ENCODE measurements at regions not wholly inside any gene's neighbourhood (a gene's known extent, or its start where the extent isn't known, plus 50 kb on each side); places are given as distances from the start of the nearest gene placed in this dataset.

DNA sequence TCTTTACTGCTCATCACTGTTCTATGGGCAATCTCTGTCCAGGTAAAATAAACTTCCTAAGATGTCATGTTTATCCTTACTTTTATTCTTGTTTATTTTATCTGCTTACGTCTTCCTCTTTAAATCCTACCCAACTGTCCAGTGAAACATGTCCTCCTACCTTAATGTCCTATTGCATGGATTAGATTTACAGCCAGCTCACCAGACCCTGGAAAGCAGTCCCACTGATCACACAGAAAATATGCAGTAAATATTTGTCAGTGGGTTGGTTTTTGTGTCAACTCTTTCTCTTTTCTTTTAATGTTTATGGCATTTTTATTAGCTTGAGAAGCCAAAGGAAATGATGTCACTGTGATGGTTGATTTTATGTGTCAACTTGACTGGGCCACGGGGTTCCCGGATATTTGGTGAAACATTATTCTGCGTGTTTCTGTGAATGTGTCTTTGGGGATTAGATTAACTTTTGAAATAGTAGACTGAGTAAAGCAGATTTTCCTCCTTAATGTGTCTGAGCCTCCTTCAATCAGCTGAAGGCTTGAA lies 258.3 kb downstream of the SRGAP2C start:
- H2AFZ ChIP-seq (ENCODE audit: low read length): no peak overlapping the region
- no peak overlapping the region for H3K4me2 ChIP-seq (ENCODE audit: extremely low read depth, insufficient read depth, low read length)
- TF ChIP-seq, protein P1, sequence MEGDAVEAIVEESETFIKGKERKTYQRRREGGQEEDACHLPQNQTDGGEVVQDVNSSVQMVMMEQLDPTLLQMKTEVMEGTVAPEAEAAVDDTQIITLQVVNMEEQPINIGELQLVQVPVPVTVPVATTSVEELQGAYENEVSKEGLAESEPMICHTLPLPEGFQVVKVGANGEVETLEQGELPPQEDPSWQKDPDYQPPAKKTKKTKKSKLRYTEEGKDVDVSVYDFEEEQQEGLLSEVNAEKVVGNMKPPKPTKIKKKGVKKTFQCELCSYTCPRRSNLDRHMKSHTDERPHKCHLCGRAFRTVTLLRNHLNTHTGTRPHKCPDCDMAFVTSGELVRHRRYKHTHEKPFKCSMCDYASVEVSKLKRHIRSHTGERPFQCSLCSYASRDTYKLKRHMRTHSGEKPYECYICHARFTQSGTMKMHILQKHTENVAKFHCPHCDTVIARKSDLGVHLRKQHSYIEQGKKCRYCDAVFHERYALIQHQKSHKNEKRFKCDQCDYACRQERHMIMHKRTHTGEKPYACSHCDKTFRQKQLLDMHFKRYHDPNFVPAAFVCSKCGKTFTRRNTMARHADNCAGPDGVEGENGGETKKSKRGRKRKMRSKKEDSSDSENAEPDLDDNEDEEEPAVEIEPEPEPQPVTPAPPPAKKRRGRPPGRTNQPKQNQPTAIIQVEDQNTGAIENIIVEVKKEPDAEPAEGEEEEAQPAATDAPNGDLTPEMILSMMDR (conservative IDR thresholded peaks at IDR 0.05 in 1 of 2, IDR thresholded peaks at IDR 0.05 in 1 of 2; ENCODE audit: low read depth in 1 of 2, low read length in 2 of 2): no peak
- no peak for TF ChIP-seq EZH2 (IDR thresholded peaks at IDR 0.05; ENCODE audit: low read length, missing control alignments)
- no peaks in the 10 kb centered on the region for H3K4me1 ChIP-seq (ENCODE audit: control insufficient read depth, extremely low read depth, insufficient read depth, low read length)
- H3K9me3 ChIP-seq (ENCODE audit: control insufficient read depth, insufficient read depth, low read depth, low read length): no peaks in the 10 kb centered on the region
- H3K79me2 ChIP-seq (ENCODE audit: control insufficient read depth, insufficient read depth, low read length): no peaks in the 10 kb centered on the region
- DNase-seq (ENCODE audit: low read depth in 2 of 2): peak; percentile 1 to 5
- H3K27ac ChIP-seq (ENCODE audit: insufficient read depth, low read length): no peak overlapping the region
- no peaks in the 10 kb centered on the region for H4K20me1 ChIP-seq (ENCODE audit: control insufficient read depth, extremely low read depth, insufficient read depth, low read length)
- H3K9ac ChIP-seq (ENCODE audit: insufficient read depth, low read length): no peak overlapping the region
- no peak overlapping the region for H3K4me3 ChIP-seq (replicated peaks in 1 of 4; ENCODE audit: control extremely low read depth in 1 of 4, insufficient read depth in 1 of 4, low read depth in 3 of 4, low read length in 4 of 4)
- H3K27me3 ChIP-seq (ENCODE audit: control insufficient read depth, insufficient read depth, low read length): no peaks in the 10 kb centered on the region
- no peaks in the 10 kb centered on the region for H3K36me3 ChIP-seq (ENCODE audit: control insufficient read depth, insufficient read depth, low read length)

DNA sequence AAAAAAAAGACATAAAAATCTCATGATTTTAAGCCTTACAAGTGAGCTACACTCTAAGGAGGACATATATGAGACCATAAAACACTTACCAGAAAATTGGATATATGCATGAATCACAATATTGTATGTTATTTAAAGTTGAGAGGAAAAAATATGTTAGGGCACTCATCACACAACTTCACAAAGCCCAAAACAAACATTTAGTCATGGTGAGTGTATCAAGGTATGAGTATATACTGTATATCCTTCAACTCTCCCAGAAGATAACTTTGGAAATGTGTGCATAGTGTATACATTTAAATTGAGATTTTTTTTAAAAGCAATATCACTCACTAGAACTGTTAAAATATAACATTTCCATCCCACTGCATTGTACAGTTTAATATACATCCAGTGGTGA lies 259.3 kb downstream of the SRGAP2C start:
- no peaks in the 10 kb centered on the region for H3K4me1 ChIP-seq (ENCODE audit: control insufficient read depth, extremely low read depth, insufficient read depth, low read length)
- H4K20me1 ChIP-seq (ENCODE audit: control insufficient read depth, extremely low read depth, insufficient read depth, low read length): no peaks in the 10 kb centered on the region
- no peak overlapping the region for H3K4me3 ChIP-seq (replicated peaks in 1 of 4; ENCODE audit: control extremely low read depth in 1 of 4, insufficient read depth in 1 of 4, low read depth in 3 of 4, low read length in 4 of 4)
- no peaks in the 10 kb centered on the region for H3K9me3 ChIP-seq (ENCODE audit: control insufficient read depth, insufficient read depth, low read depth, low read length)
- no peak overlapping the region for H3K27ac ChIP-seq (ENCODE audit: insufficient read depth, low read length)
- no peaks in the 10 kb centered on the region for H3K27me3 ChIP-seq (ENCODE audit: control insufficient read depth, insufficient read depth, low read length)
- TF ChIP-seq, protein P1 (conservative IDR thresholded peaks at IDR 0.05 in 1 of 2, IDR thresholded peaks at IDR 0.05 in 1 of 2; ENCODE audit: low read depth in 1 of 2, low read length in 2 of 2): no peak
- no peak for TF ChIP-seq EZH2 (IDR thresholded peaks at IDR 0.05; ENCODE audit: low read length, missing control alignments)
- DNase-seq (ENCODE audit: low read depth in 2 of 2): no peak
- no peak overlapping the region for H3K9ac ChIP-seq (ENCODE audit: insufficient read depth, low read length)
- no peak overlapping the region for H3K4me2 ChIP-seq (ENCODE audit: extremely low read depth, insufficient read depth, low read length)
- no peak overlapping the region for H2AFZ ChIP-seq (ENCODE audit: low read length)
- H3K36me3 ChIP-seq (ENCODE audit: control insufficient read depth, insufficient read depth, low read length): no peaks in the 10 kb centered on the region
- H3K79me2 ChIP-seq (ENCODE audit: control insufficient read depth, insufficient read depth, low read length): no peaks in the 10 kb centered on the region

- Histone ChIP-seq H3K4me1 (ENCODE audit: control insufficient read depth, extremely low read depth, insufficient read depth, low read length) (no peaks in the 10 kb centered on the region), H3K4me2 (ENCODE audit: extremely low read depth, insufficient read depth, low read length) (no peak overlapping the region), H3K9me3 (ENCODE audit: control insufficient read depth, insufficient read depth, low read depth, low read length) (no peaks in the 10 kb centered on the region), H2AFZ (ENCODE audit: low read length) (no peak overlapping the region), H4K20me1 (ENCODE audit: control insufficient read depth, extremely low read depth, insufficient read depth, low read length) (no peaks in the 10 kb centered on the region), H3K27me3 (ENCODE audit: control insufficient read depth, insufficient read depth, low read length) (no peaks in the 10 kb centered on the region), H3K9ac (ENCODE audit: insufficient read depth, low read length) (no peak overlapping the region), H3K27ac (ENCODE audit: insufficient read depth, low read length) (no peak overlapping the region), H3K4me3 (replicated peaks in 1 of 4; ENCODE audit: control extremely low read depth in 1 of 4, insufficient read depth in 1 of 4, low read depth in 3 of 4, low read length in 4 of 4) (no peak overlapping the region), H3K36me3 (ENCODE audit: control insufficient read depth, insufficient read depth, low read length) (no peaks in the 10 kb centered on the region), H3K79me2 (ENCODE audit: control insufficient read depth, insufficient read depth, low read length) (no peaks in the 10 kb centered on the region)
- TF ChIP-seq, protein P1 (conservative IDR thresholded peaks at IDR 0.05 in 1 of 2, IDR thresholded peaks at IDR 0.05 in 1 of 2; ENCODE audit: low read depth in 1 of 2, low read length in 2 of 2): no peak
- no peak for TF ChIP-seq EZH2 (IDR thresholded peaks at IDR 0.05; ENCODE audit: low read length, missing control alignments)
- DNase-seq (ENCODE audit: low read depth in 2 of 2): no peak
Measured at GRCh38 chr1:121445679-121446078, 260.9 kb downstream of the SRGAP2C start.
